GM12874 (cell line): ENCODE measurements at regions not wholly inside any gene's neighbourhood (a gene's known extent, or its start where the extent isn't known, plus 50 kb on each side); places are given as distances from the start of the nearest gene placed in this dataset.

Experiments used
- CTCF ChIP-seq: IDR thresholded peaks from 2 replicates; pipeline ENCODE4 v1.5.1; 2011; ENCODE audit warnings: low read depth, mild to moderate bottlenecking, control low read depth, low read length, moderate library complexity; ENCODE audit not compliant: insufficient read depth

- no peak for TF ChIP-seq CTCF
Measured at GRCh38 chr5:125115195-125115525, 368.7 kb upstream of the ZNF608 start.

- TF ChIP-seq CTCF: no peak
Measured at GRCh38 chr5:125117566-125117965, 371.1 kb upstream of the ZNF608 start.

GRCh38 chr5:125120012-125120411, 373.6 kb upstream of the ZNF608 start:
- no peak for TF ChIP-seq CTCF

- no peak for TF ChIP-seq CTCF
Measured at GRCh38 chr5:125125031-125125823, 378.8 kb upstream of the ZNF608 start.

- TF ChIP-seq CTCF: no peak
Measured at GRCh38 chr5:125126050-125126449, 379.6 kb upstream of the ZNF608 start.

GRCh38 chr5:125129151-125129806, 382.8 kb upstream of the ZNF608 start:
- TF ChIP-seq CTCF: no peak

- TF ChIP-seq CTCF: no peak
Measured at GRCh38 chr5:125130591-125130990, 384.2 kb upstream of the ZNF608 start.
